ENCODE measurements at regions not wholly inside any gene's neighbourhood (a gene's known extent, or its start where the extent isn't known, plus 50 kb on each side); places are given as distances from the start of the nearest gene placed in this dataset.
A peak's percentile ranks its signal among the peaks of the same experiment; 100 is the strongest.

GRCh38 chr4:163582703-163583102 lies 88.2 kb downstream of the TMA16 start:
- Mint-ChIP-seq H3K4me3 (no peak overlapping the region), H3K27ac (no peak overlapping the region), H3K9me3 (no peaks in the 10 kb centered on the region), H3K4me1 (no peaks in the 10 kb centered on the region), H3K36me3 (ENCODE audit: low read depth) (no peaks in the 10 kb centered on the region), H3K27me3 (ENCODE audit: low read depth, poor library complexity) (no peaks in the 10 kb centered on the region)
- TF ChIP-seq, protein P1, sequence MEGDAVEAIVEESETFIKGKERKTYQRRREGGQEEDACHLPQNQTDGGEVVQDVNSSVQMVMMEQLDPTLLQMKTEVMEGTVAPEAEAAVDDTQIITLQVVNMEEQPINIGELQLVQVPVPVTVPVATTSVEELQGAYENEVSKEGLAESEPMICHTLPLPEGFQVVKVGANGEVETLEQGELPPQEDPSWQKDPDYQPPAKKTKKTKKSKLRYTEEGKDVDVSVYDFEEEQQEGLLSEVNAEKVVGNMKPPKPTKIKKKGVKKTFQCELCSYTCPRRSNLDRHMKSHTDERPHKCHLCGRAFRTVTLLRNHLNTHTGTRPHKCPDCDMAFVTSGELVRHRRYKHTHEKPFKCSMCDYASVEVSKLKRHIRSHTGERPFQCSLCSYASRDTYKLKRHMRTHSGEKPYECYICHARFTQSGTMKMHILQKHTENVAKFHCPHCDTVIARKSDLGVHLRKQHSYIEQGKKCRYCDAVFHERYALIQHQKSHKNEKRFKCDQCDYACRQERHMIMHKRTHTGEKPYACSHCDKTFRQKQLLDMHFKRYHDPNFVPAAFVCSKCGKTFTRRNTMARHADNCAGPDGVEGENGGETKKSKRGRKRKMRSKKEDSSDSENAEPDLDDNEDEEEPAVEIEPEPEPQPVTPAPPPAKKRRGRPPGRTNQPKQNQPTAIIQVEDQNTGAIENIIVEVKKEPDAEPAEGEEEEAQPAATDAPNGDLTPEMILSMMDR (IDR thresholded peaks at IDR 0.05): no peak
- no peak for DNase-seq

DNA sequence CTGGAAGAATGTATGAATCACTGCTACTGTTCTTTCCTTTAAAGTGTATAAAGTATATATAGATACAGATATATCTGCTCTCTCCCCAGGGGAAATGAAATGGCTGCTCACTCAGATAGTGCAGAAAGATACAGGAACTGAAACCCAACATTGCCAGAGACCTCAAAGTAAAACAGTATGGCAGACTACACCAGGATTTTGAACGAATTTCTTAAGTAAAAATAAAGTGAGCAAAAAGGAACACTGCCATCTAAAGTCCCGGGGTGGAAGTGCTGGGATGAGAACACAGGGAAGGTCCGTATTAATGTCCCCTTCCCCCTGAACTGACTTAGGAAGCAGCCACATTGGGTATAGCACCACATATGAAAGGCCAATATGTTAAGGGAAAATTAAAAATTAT lies 93.4 kb downstream of the TMA16 start:
- no peaks in the 10 kb centered on the region for H3K27me3 Mint-ChIP-seq (ENCODE audit: low read depth, poor library complexity)
- H3K36me3 Mint-ChIP-seq (ENCODE audit: low read depth): no peaks in the 10 kb centered on the region
- DNase-seq: peak; percentile 1
- H3K4me1 Mint-ChIP-seq: no peaks in the 10 kb centered on the region
- TF ChIP-seq, protein P1 (IDR thresholded peaks at IDR 0.05): peak; percentile 14
- no peak overlapping the region for H3K4me3 Mint-ChIP-seq
- H3K27ac Mint-ChIP-seq: no peak overlapping the region
- no peaks in the 10 kb centered on the region for H3K9me3 Mint-ChIP-seq

DNA sequence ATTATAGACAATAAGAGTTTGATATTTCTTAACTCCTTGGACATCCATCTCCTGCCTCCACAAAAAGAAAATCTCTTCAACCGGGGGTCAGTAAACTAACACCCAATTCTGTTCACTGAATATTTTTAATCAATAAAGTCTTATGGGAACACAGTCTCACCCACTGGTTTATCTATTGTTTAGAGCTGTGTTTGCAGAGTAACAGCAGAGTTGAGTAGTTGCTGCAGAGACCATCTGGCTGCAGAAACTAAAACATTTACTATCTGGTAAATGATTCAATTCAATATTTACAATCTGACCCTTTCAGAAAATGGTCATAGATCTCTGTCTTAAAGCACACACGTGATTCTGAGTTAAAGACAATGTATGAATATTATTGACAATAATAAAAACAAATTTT lies 94.0 kb downstream of the TMA16 start:
- no peak for DNase-seq
- no peak overlapping the region for H3K27ac Mint-ChIP-seq
- no peaks in the 10 kb centered on the region for H3K36me3 Mint-ChIP-seq (ENCODE audit: low read depth)
- no peaks in the 10 kb centered on the region for H3K27me3 Mint-ChIP-seq (ENCODE audit: low read depth, poor library complexity)
- H3K4me1 Mint-ChIP-seq: no peaks in the 10 kb centered on the region
- TF ChIP-seq, protein P1 (IDR thresholded peaks at IDR 0.05): no peak
- H3K9me3 Mint-ChIP-seq: no peaks in the 10 kb centered on the region
- H3K4me3 Mint-ChIP-seq: no peak overlapping the region

DNA sequence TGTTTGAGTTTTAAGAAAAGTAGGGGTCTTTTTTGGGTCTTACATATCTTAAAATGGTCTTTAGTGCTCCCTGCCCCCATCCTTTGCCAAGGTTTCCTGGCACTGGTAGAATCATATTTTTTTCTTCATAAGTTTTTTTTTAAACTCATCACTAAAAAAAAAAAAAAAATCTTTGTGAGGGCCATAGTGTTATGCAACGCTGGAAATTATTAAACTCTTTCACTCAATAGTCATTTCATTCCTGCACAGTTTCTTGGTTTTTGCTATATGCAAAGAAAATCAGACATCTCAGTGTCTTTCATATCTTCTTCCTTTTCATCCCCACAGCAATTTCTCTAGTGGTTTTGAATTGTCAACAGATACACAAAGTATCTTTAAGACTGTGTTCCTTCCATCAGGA lies 95.6 kb downstream of the TMA16 start:
- no peak overlapping the region for H3K4me3 Mint-ChIP-seq
- no peak overlapping the region for H3K27ac Mint-ChIP-seq
- H3K4me1 Mint-ChIP-seq: no peaks in the 10 kb centered on the region
- no peaks in the 10 kb centered on the region for H3K9me3 Mint-ChIP-seq
- TF ChIP-seq, protein P1 (IDR thresholded peaks at IDR 0.05): no peak
- H3K27me3 Mint-ChIP-seq (ENCODE audit: low read depth, poor library complexity): no peaks in the 10 kb centered on the region
- no peaks in the 10 kb centered on the region for H3K36me3 Mint-ChIP-seq (ENCODE audit: low read depth)
- no peak for DNase-seq

DNA sequence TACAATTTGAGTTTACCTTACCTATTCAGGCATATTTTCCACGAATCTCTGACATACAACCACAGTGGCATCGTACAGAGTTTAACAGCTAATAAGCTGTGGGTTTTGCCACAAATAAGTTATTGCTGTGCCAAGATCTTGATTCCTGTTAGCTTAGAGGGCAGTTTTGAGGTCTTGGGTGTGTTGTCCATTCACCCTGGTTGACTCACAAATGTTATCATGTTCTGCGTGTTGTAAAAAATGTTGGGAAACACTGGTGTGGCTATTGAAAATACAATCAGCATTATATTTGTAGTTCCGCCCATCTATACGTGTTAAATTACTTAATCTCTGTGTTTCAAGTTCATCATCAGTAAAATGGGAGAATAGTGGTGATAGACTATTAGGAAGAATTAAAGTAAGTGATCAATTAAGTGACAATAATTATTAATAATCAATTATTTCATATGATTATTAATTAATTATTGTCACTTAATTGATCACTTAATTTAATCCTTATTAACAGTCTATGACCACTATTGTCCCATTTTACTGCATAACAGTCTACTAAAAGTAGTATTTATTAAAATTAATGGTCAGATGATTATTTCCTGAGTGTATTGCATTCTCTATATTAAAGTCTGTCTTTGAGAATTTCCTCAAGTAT lies 96.3 kb downstream of the TMA16 start:
- no peak for DNase-seq
- TF ChIP-seq, protein P1 (IDR thresholded peaks at IDR 0.05): no peak
- no peak overlapping the region for H3K4me3 Mint-ChIP-seq
- H3K27ac Mint-ChIP-seq: no peak overlapping the region
- H3K4me1 Mint-ChIP-seq: no peaks in the 10 kb centered on the region
- H3K9me3 Mint-ChIP-seq: no peaks in the 10 kb centered on the region
- no peaks in the 10 kb centered on the region for H3K36me3 Mint-ChIP-seq (ENCODE audit: low read depth)
- no peaks in the 10 kb centered on the region for H3K27me3 Mint-ChIP-seq (ENCODE audit: low read depth, poor library complexity)

DNA sequence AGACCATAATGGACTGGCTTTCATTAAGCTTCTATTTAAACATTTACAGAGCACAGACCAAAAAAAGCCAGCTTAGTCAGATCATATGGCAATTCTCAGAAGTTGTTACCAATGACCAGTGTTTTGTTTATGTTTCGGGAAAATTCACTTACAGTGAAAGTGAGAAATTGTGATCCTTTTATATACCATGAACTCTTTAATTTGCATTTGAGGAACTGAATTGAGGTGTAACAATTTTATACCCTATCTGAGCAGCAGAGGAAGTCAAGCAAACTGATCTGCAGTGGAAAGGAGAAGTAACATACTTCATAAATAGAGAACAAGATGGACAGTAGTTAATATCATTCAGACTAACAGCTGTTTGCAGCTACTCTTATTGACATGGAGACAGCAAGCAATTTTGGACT lies 97.1 kb downstream of the TMA16 start:
- H3K4me1 Mint-ChIP-seq: no peaks in the 10 kb centered on the region
- no peaks in the 10 kb centered on the region for H3K9me3 Mint-ChIP-seq
- no peaks in the 10 kb centered on the region for H3K36me3 Mint-ChIP-seq (ENCODE audit: low read depth)
- H3K4me3 Mint-ChIP-seq: no peak overlapping the region
- DNase-seq: no peak
- no peak overlapping the region for H3K27ac Mint-ChIP-seq
- TF ChIP-seq, protein P1 (IDR thresholded peaks at IDR 0.05): no peak
- no peaks in the 10 kb centered on the region for H3K27me3 Mint-ChIP-seq (ENCODE audit: low read depth, poor library complexity)

Data from nephron progenitor cell (in vitro differentiated cells).